SK-N-SH treated with all-trans-retinoic acid at 6 μM for 48 hours (cell line): ENCODE measurements at regions not wholly inside any gene's neighbourhood (a gene's known extent, or its start where the extent isn't known, plus 50 kb on each side); places are given as distances from the start of the nearest gene placed in this dataset.

Experiments
- ATAC-seq: fragments of 200-7000 bp; cut with Tn5 transposase; 3 replicates; pipeline ENCODE4 v1.9.1; 2020; ENCODE audit warnings: mild to moderate bottlenecking, moderate library complexity
- ARNTL ChIP-seq: fragments of 450-650 bp; formaldehyde crosslinking; IDR thresholded peaks from 2 replicates; pipeline ENCODE4 v1.5.0; 2020; ENCODE audit warnings: low read depth, mild to moderate bottlenecking, moderate library complexity, borderline replicate concordance
- BACH2 ChIP-seq: fragments of 250-450 bp; sonication (Bioruptor Pico); IDR thresholded peaks from 2 replicates; pipeline ENCODE4 v1.9.0; 2021; ENCODE audit warnings: mild to moderate bottlenecking, borderline replicate concordance
- CSDC2 ChIP-seq: fragments of 250-450 bp; sonication (Bioruptor Pico); IDR thresholded peaks from 2 replicates; pipeline ENCODE4 v1.5.0; 2020; ENCODE audit warnings: mild to moderate bottlenecking, moderate library complexity
- CSRNP3 ChIP-seq: fragments of 250-450 bp; sonication (Bioruptor Pico); IDR thresholded peaks from 2 replicates; pipeline ENCODE4 v1.5.1; 2021; ENCODE audit warnings: mild to moderate bottlenecking, moderate library complexity
- ESRRG ChIP-seq: fragments of 250-450 bp; sonication (Bioruptor Pico); IDR thresholded peaks from 2 replicates; pipeline ENCODE4 v1.6.1; 2021; ENCODE audit warnings: mild to moderate bottlenecking
- GLIS3 ChIP-seq: fragments of 250-450 bp; sonication (Bioruptor Pico); IDR thresholded peaks from 2 replicates; pipeline ENCODE4 v1.5.0; 2020; ENCODE audit warnings: mild to moderate bottlenecking, moderate library complexity
- ISL1 ChIP-seq: fragments of 250-450 bp; sonication (Bioruptor Pico); IDR thresholded peaks from 2 replicates; pipeline ENCODE4 v2.1.2; 2022; ENCODE audit warnings: mild to moderate bottlenecking, moderate library complexity
- OSR1 ChIP-seq: fragments of 250-450 bp; sonication (Bioruptor Pico); IDR thresholded peaks from 2 replicates; pipeline ENCODE4 v1.8.0; 2022; ENCODE audit warnings: moderate library complexity, mild to moderate bottlenecking, inconsistent platforms
- PPARA ChIP-seq: fragments of 250-450 bp; sonication (Bioruptor Pico); IDR thresholded peaks from 2 replicates; pipeline ENCODE4 v1.5.0; 2020; ENCODE audit warnings: mild to moderate bottlenecking, borderline replicate concordance
- RARB ChIP-seq: fragments of 250-450 bp; sonication (Bioruptor Pico); IDR thresholded peaks from 2 replicates; pipeline ENCODE4 v1.8.0; 2021; ENCODE audit warnings: mild to moderate bottlenecking, moderate library complexity
- SNAI2 ChIP-seq: fragments of 250-450 bp; sonication (Bioruptor Pico); IDR thresholded peaks from 2 replicates; pipeline ENCODE4 v1.5.0; 2020; ENCODE audit warnings: mild to moderate bottlenecking, moderate library complexity
- TCF4 ChIP-seq: fragments of 250-450 bp; sonication (Bioruptor Pico); IDR thresholded peaks from 2 replicates; pipeline ENCODE4 v1.8.0; 2021; ENCODE audit warnings: mild to moderate bottlenecking, moderate library complexity, borderline replicate concordance
- TOX ChIP-seq: fragments of 250-450 bp; sonication (Bioruptor Pico); IDR thresholded peaks from 2 replicates; pipeline ENCODE4 v1.8.0; 2021; ENCODE audit warnings: mild to moderate bottlenecking, moderate library complexity, borderline replicate concordance
- TSHZ2 ChIP-seq: fragments of 250-450 bp; sonication (Bioruptor Pico); IDR thresholded peaks from 2 replicates; pipeline ENCODE4 v1.5.0; 2020; ENCODE audit warnings: mild to moderate bottlenecking, moderate library complexity
- ZC3H10 ChIP-seq: fragments of 250-450 bp; sonication (Bioruptor Pico); IDR thresholded peaks from 2 replicates; pipeline ENCODE4 v1.5.1; 2021; ENCODE audit warnings: mild to moderate bottlenecking, moderate library complexity
- ZFP3 ChIP-seq: fragments of 250-450 bp; sonication (Bioruptor Pico); IDR thresholded peaks from 2 replicates; pipeline ENCODE4 v1.5.0; 2020; ENCODE audit warnings: mild to moderate bottlenecking, moderate library complexity
- ZFP30 ChIP-seq: fragments of 450-650 bp; formaldehyde crosslinking; IDR thresholded peaks from 2 replicates; pipeline ENCODE4 v1.5.0; 2022; ENCODE audit warnings: mild to moderate bottlenecking, moderate library complexity
- ZNF565 ChIP-seq: fragments of 450-650 bp; formaldehyde crosslinking; conservative IDR thresholded peaks from 2 replicates; pipeline ENCODE4 v1.5.0; 2020; ENCODE audit warnings: low read depth, mild to moderate bottlenecking, moderate library complexity
- ZNF70 ChIP-seq: fragments of 450-650 bp; formaldehyde crosslinking; IDR thresholded peaks from 2 replicates; pipeline ENCODE4 v1.5.0; 2020; ENCODE audit warnings: mild to moderate bottlenecking, moderate library complexity
- ZNF8 ChIP-seq: fragments of 450-650 bp; formaldehyde crosslinking; IDR thresholded peaks from 2 replicates; pipeline ENCODE4 v1.5.0; 2020; ENCODE audit warnings: mild to moderate bottlenecking, moderate library complexity
- TF ChIP-seq, protein P1 (sequence below): fragments of 250-450 bp; sonication (Bioruptor Pico); IDR thresholded peaks from 2 replicates; pipeline ENCODE4 v1.8.0; 2021; ENCODE audit warnings: low read depth, mild to moderate bottlenecking, moderate library complexity, borderline replicate concordance
- TF ChIP-seq, protein P2 (sequence below): fragments of 250-450 bp; sonication (Bioruptor Pico); IDR thresholded peaks from 2 replicates; pipeline ENCODE4 v1.8.0; 2020; ENCODE audit warnings: mild to moderate bottlenecking, moderate library complexity, borderline replicate concordance
- TF ChIP-seq, protein P3 (sequence below): fragments of 250-450 bp; sonication (Bioruptor Pico); IDR thresholded peaks from 2 replicates; pipeline ENCODE4 v1.5.1; 2020; ENCODE audit warnings: low read depth, mild to moderate bottlenecking, moderate library complexity

- TF ChIP-seq ESRRG, result no peak
- no peak for TF ChIP-seq ISL1 (CRISPR knock-in tag)
- no peak for TF ChIP-seq GLIS3
- no peak for TF ChIP-seq BACH2 (CRISPR knock-in tag)
- TF ChIP-seq SNAI2 (CRISPR knock-in tag), result no peak
- no peak for TF ChIP-seq TSHZ2 (CRISPR knock-in tag)
- no peak for ATAC-seq
These were observed 709.8 kb upstream of the HS3ST1 start for GRCh38 chr4:12138488-12138887.

GRCh38 chr4:12137575-12137974, 708.9 kb upstream of the HS3ST1 start:
- ATAC-seq, result no peak
- TF ChIP-seq TCF4 (CRISPR knock-in tag) (no peak), SNAI2 (CRISPR knock-in tag) (no peak), CSDC2 (CRISPR knock-in tag) (no peak), TSHZ2 (CRISPR knock-in tag) (no peak), PPARA (CRISPR knock-in tag) (no peak), OSR1 (CRISPR knock-in tag) (no peak), ZNF70 (CRISPR knock-in tag) (no peak), ESRRG (no peak), ARNTL (CRISPR knock-in tag) (no peak), ZFP3 (CRISPR knock-in tag) (no peak), RARB (CRISPR knock-in tag) (no peak), ZFP30 (CRISPR knock-in tag) (no peak), BACH2 (CRISPR knock-in tag) (no peak), ZNF565 (CRISPR knock-in tag) (no peak), ZNF8 (CRISPR knock-in tag) (no peak), TOX (CRISPR knock-in tag) (no peak)
- TF ChIP-seq, protein P1, sequence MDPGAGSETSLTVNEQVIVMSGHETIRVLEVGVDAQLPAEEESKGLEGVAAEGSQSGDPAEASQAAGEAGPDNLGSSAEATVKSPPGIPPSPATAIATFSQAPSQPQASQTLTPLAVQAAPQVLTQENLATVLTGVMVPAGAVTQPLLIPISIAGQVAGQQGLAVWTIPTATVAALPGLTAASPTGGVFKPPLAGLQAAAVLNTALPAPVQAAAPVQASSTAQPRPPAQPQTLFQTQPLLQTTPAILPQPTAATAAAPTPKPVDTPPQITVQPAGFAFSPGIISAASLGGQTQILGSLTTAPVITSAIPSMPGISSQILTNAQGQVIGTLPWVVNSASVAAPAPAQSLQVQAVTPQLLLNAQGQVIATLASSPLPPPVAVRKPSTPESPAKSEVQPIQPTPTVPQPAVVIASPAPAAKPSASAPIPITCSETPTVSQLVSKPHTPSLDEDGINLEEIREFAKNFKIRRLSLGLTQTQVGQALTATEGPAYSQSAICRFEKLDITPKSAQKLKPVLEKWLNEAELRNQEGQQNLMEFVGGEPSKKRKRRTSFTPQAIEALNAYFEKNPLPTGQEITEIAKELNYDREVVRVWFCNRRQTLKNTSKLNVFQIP (CRISPR knock-in tag), result no peak
- TF ChIP-seq, protein P2, sequence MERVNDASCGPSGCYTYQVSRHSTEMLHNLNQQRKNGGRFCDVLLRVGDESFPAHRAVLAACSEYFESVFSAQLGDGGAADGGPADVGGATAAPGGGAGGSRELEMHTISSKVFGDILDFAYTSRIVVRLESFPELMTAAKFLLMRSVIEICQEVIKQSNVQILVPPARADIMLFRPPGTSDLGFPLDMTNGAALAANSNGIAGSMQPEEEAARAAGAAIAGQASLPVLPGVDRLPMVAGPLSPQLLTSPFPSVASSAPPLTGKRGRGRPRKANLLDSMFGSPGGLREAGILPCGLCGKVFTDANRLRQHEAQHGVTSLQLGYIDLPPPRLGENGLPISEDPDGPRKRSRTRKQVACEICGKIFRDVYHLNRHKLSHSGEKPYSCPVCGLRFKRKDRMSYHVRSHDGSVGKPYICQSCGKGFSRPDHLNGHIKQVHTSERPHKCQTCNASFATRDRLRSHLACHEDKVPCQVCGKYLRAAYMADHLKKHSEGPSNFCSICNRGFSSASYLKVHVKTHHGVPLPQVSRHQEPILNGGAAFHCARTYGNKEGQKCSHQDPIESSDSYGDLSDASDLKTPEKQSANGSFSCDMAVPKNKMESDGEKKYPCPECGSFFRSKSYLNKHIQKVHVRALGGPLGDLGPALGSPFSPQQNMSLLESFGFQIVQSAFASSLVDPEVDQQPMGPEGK (CRISPR knock-in tag), result no peak
- TF ChIP-seq, protein P3, sequence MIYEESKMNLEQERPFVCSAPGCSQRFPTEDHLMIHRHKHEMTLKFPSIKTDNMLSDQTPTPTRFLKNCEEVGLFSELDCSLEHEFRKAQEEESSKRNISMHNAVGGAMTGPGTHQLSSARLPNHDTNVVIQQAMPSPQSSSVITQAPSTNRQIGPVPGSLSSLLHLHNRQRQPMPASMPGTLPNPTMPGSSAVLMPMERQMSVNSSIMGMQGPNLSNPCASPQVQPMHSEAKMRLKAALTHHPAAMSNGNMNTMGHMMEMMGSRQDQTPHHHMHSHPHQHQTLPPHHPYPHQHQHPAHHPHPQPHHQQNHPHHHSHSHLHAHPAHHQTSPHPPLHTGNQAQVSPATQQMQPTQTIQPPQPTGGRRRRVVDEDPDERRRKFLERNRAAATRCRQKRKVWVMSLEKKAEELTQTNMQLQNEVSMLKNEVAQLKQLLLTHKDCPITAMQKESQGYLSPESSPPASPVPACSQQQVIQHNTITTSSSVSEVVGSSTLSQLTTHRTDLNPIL, result no peak

DNA sequence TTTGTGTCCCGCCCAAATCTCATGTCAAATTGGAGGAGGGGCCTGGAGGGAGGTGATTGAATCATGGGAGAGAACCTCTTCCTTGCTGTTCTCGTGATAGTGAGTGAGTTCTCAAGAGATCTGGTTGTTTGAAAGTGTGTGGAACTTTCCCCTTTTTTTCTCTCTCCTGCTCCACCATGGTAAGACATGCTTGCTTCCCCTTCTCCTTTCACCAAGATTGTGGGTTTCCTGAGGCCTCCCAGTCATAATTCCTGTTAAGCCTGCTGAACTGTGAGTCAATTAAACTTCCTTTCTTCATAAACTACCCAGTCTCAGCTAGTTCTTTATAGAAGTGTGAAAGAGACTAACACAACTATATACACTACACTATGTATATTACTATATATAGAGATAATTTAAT, 697.8 kb upstream of the HS3ST1 start:
- TF ChIP-seq OSR1 (CRISPR knock-in tag) (no peak), CSRNP3 (CRISPR knock-in tag) (no peak), CSDC2 (CRISPR knock-in tag) (no peak), ZFP3 (CRISPR knock-in tag) (no peak), ZC3H10 (no peak), SNAI2 (CRISPR knock-in tag) (no peak), ZNF565 (CRISPR knock-in tag) (no peak)
- TF ChIP-seq, protein P1 (CRISPR knock-in tag), result no peak
- no peak for ATAC-seq
